ENCODE measurements at regions not wholly inside any gene's neighbourhood (a gene's known extent, or its start where the extent isn't known, plus 50 kb on each side); places are given as distances from the start of the nearest gene placed in this dataset.

- TF ChIP-seq ZNF335 (tag by site-specific recombination; conservative IDR thresholded peaks at IDR 0.05): no peak
- no peak for TF ChIP-seq ZNF423 (tag by site-specific recombination; IDR thresholded peaks at IDR 0.05)
- TF ChIP-seq ZFP69B (tag by site-specific recombination; IDR thresholded peaks at IDR 0.05): no peak
- no peak for TF ChIP-seq ZNF621 (tag by site-specific recombination; IDR thresholded peaks at IDR 0.05)
- no peak for TF ChIP-seq ZNF544 (tag by site-specific recombination; IDR thresholded peaks at IDR 0.05)
- TF ChIP-seq ZNF350 (tag by site-specific recombination; IDR thresholded peaks at IDR 0.05): no peak
- no peak for TF ChIP-seq ZNF302 (tag by site-specific recombination; IDR thresholded peaks at IDR 0.05; ENCODE audit: low read depth)
- no peak for TF ChIP-seq ZNF16 (tag by site-specific recombination; IDR thresholded peaks at IDR 0.05; ENCODE audit: low read depth)
- no peak for TF ChIP-seq ZNF37A (tag by site-specific recombination; IDR thresholded peaks at IDR 0.05)
- CTCF ChIA-PET: no interaction called here
- POLR2A ChIA-PET: no interaction called here
These were observed 1590.0 kb upstream of the LRRTM1 start for GRCh38 chr2:81894451-81894990.

GRCh38 chr2:81876624-81877023 lies 1572.1 kb upstream of the LRRTM1 start:
- no peaks in the 10 kb centered on the region for H3K4me1 ChIP-seq (ENCODE audit: control insufficient read depth, insufficient read depth, low read length)
- ChIA-PET POLR2A (no interaction called here), CTCF (interaction anchor here (0.5 to 0.7 kb wide), 2 partner anchors 322 to 1072 kb away, joined by 3 read pairs; no protein-coding TSS in a partner anchor)
- no peaks in the 10 kb centered on the region for H3K9me3 ChIP-seq (ENCODE audit: control insufficient read depth, insufficient read depth, low read depth, low read length)
- no peak for TF ChIP-seq CTCF (tag by site-specific recombination; IDR thresholded peaks at IDR 0.05)
- no peak overlapping the region for H3K4me3 ChIP-seq (ENCODE audit: low read depth, low read length)
- no peak overlapping the region for H3K27ac ChIP-seq (ENCODE audit: extremely low read depth, low read depth, low read length)
- no peaks in the 10 kb centered on the region for H3K36me3 ChIP-seq (ENCODE audit: control insufficient read depth in 2 of 2, insufficient read depth in 1 of 2, low read length in 2 of 2)

More at GRCh38 chr2:81894451-81894990, 1590.0 kb upstream of the LRRTM1 start:
- H3K27ac ChIP-seq (ENCODE audit: extremely low read depth, low read depth, low read length): no peak overlapping the region
- H3K4me1 ChIP-seq (ENCODE audit: control insufficient read depth, insufficient read depth, low read length): no peaks in the 10 kb centered on the region
- H3K4me3 ChIP-seq (ENCODE audit: low read depth, low read length): no peak overlapping the region
- H3K9me3 ChIP-seq (ENCODE audit: control insufficient read depth, insufficient read depth, low read depth, low read length): no peaks in the 10 kb centered on the region
- H3K36me3 ChIP-seq (ENCODE audit: control insufficient read depth in 2 of 2, insufficient read depth in 1 of 2, low read length in 2 of 2): no peaks in the 10 kb centered on the region

- TF ChIP-seq HOXC10 (CRISPR knock-in tag; IDR thresholded peaks at IDR 0.05) (no peak), SALL2 (tag by site-specific recombination; IDR thresholded peaks at IDR 0.05; ENCODE audit: borderline replicate concordance) (no peak), ZNF184 (tag by site-specific recombination; IDR thresholded peaks at IDR 0.05) (no peak)
- Histone ChIP-seq H3K4me3 (ENCODE audit: low read depth, low read length) (no peak overlapping the region), H3K9me3 (ENCODE audit: control insufficient read depth, insufficient read depth, low read depth, low read length) (no peaks in the 10 kb centered on the region), H3K36me3 (ENCODE audit: control insufficient read depth in 2 of 2, insufficient read depth in 1 of 2, low read length in 2 of 2) (no peaks in the 10 kb centered on the region), H3K27ac (ENCODE audit: extremely low read depth, low read depth, low read length) (no peak overlapping the region), H3K4me1 (ENCODE audit: control insufficient read depth, insufficient read depth, low read length) (no peaks in the 10 kb centered on the region)
- ChIA-PET CTCF (no interaction called here), POLR2A (no interaction called here)
These were observed 1567.5 kb upstream of the LRRTM1 start for GRCh38 chr2:81872006-81872405.

GRCh38 chr2:81870119-81870518 lies 1565.6 kb upstream of the LRRTM1 start:
- TF ChIP-seq ZNF16 (tag by site-specific recombination; IDR thresholded peaks at IDR 0.05; ENCODE audit: low read depth) (no peak), HOXC10 (CRISPR knock-in tag; IDR thresholded peaks at IDR 0.05) (no peak), ZNF660 (tag by site-specific recombination; IDR thresholded peaks at IDR 0.05) (no peak), KLF1 (tag by site-specific recombination; IDR thresholded peaks at IDR 0.05) (no peak), ZNF335 (tag by site-specific recombination; conservative IDR thresholded peaks at IDR 0.05) (no peak), GFI1B (tag by site-specific recombination; IDR thresholded peaks at IDR 0.05) (no peak)

More at GRCh38 chr2:81870119-81870518, 1565.6 kb upstream of the LRRTM1 start:
- Histone ChIP-seq H3K4me3 (ENCODE audit: low read depth, low read length) (no peak overlapping the region), H3K4me1 (ENCODE audit: control insufficient read depth, insufficient read depth, low read length) (no peaks in the 10 kb centered on the region), H3K27ac (ENCODE audit: extremely low read depth, low read depth, low read length) (no peak overlapping the region), H3K9me3 (ENCODE audit: control insufficient read depth, insufficient read depth, low read depth, low read length) (no peaks in the 10 kb centered on the region), H3K36me3 (ENCODE audit: control insufficient read depth in 2 of 2, insufficient read depth in 1 of 2, low read length in 2 of 2) (no peaks in the 10 kb centered on the region)
- POLR2A ChIA-PET: no interaction called here
- CTCF ChIA-PET: no interaction called here

All from HEK293 (cell line).